Breast epithelium (tissue), 4 donors: ENCODE measurements at regions not wholly inside any gene's neighbourhood (a gene's known extent, or its start where the extent isn't known, plus 50 kb on each side); places are given as distances from the start of the nearest gene placed in this dataset.

ENCODE experiments used
- DNase-seq, 2 donors: peaks; one replicate each; pipeline ENCODE4 v3.0.0-alpha.2; 2019; ENCODE audit warnings: low spot score in 2 of 2
- H3K27ac ChIP-seq, 2 donors: fragments of 200-600 bp; sonication (generic) in 1 of 2; one replicate each; pipeline ENCODE4 v1.5.1; 2016 to 2019; ENCODE audit warnings: mild to moderate bottlenecking in 1 of 2
- H3K27me3 ChIP-seq, 2 donors: fragments of 200-600 bp; sonication (generic) in 1 of 2; one replicate each; pipeline versions ENCODE4 v1.5.1 to v1.6.0; 2017 to 2019; ENCODE audit warnings: control low read depth in 1 of 2, mild to moderate bottlenecking in 1 of 2
- H3K36me3 ChIP-seq: fragments of 200-600 bp; one replicate; pipeline ENCODE4 v1.5.1; 2019
- H3K4me1 ChIP-seq, 2 donors: fragments of 200-600 bp; sonication (generic); one replicate each; pipeline ENCODE4 v1.5.1; 2016 to 2019; ENCODE audit warnings: control low read depth in 1 of 2
- H3K4me3 ChIP-seq, 3 donors: fragments of 200-600 bp; sonication (generic); 1 replicate in 2 of 3; 2 replicates in 1 of 3; pipeline ENCODE4 v1.5.1; 2016 to 2019; ENCODE audit warnings: mild to moderate bottlenecking in 3 of 3, moderate library complexity in 2 of 3
- H3K9me3 ChIP-seq, 2 donors: fragments of 200-600 bp; sonication (generic) in 1 of 2; one replicate each; pipeline ENCODE4 v1.5.1; 2016 to 2019; ENCODE audit warnings: control low read depth in 1 of 2
- POLR2A ChIP-seq: fragments of 450-650 bp; IDR thresholded peaks from one replicate; pipeline ENCODE4 v1.6.1; 2016; ENCODE audit warnings: antibody characterized with exemption, mild to moderate bottlenecking, moderate library complexity
- POLR2AphosphoS5 ChIP-seq, 3 donors: sonication (generic); formaldehyde crosslinking; IDR thresholded peaks; one replicate each; pipeline ENCODE4 v1.6.1; 2017; ENCODE audit warnings: antibody characterized with exemption in 3 of 3
- intact Hi-C: fragments of 100-400 bp; cut with DNase I; formaldehyde crosslinking; loops from one replicate; pipeline ENCODE4 v1.15.1; 2023; ENCODE audit warnings: low total_unique reads
- TF ChIP-seq, protein P1 (sequence below), 3 donors: fragments of 450-650 bp; IDR thresholded peaks; one replicate each; pipeline ENCODE4 v1.5.1; 2016 to 2017; ENCODE audit warnings: antibody characterized with exemption in 3 of 3, mild to moderate bottlenecking in 3 of 3, moderate library complexity in 3 of 3

DNA sequence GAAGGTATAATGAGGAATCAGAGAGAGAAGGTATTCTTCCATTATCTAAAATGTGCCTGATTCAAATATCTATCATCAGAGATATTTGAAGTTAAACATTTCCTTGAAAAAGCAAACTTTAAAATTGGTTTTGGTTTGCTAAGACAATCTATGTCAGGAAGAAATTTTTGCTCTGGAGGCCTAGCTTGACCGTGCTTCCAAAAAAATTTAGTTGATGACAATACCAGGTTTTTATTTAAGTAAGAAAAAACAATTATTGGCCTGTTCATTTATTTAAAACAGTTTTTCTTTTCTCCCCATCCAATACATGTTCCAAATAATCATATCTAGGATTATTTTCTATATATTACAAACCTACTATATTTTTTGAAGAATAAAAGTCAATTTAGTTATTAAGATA lies 75.3 kb downstream of the OTOL1 start:
- DNase-seq: no peak
- Histone ChIP-seq H3K36me3 (no peaks in the 10 kb centered on the region), H3K4me3 (no peak overlapping the region), H3K4me1 (no peaks in the 10 kb centered on the region), H3K27me3 (no peaks in the 10 kb centered on the region), H3K27ac (no peak overlapping the region), H3K9me3 (no peaks in the 10 kb centered on the region)
- intact Hi-C loops: no loop called here
- TF ChIP-seq POLR2AphosphoS5 (IDR thresholded peaks at IDR 0.05): no peak
- TF ChIP-seq, protein P1, sequence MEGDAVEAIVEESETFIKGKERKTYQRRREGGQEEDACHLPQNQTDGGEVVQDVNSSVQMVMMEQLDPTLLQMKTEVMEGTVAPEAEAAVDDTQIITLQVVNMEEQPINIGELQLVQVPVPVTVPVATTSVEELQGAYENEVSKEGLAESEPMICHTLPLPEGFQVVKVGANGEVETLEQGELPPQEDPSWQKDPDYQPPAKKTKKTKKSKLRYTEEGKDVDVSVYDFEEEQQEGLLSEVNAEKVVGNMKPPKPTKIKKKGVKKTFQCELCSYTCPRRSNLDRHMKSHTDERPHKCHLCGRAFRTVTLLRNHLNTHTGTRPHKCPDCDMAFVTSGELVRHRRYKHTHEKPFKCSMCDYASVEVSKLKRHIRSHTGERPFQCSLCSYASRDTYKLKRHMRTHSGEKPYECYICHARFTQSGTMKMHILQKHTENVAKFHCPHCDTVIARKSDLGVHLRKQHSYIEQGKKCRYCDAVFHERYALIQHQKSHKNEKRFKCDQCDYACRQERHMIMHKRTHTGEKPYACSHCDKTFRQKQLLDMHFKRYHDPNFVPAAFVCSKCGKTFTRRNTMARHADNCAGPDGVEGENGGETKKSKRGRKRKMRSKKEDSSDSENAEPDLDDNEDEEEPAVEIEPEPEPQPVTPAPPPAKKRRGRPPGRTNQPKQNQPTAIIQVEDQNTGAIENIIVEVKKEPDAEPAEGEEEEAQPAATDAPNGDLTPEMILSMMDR (IDR thresholded peaks at IDR 0.05): no peak
- TF ChIP-seq POLR2A: no peak

DNA sequence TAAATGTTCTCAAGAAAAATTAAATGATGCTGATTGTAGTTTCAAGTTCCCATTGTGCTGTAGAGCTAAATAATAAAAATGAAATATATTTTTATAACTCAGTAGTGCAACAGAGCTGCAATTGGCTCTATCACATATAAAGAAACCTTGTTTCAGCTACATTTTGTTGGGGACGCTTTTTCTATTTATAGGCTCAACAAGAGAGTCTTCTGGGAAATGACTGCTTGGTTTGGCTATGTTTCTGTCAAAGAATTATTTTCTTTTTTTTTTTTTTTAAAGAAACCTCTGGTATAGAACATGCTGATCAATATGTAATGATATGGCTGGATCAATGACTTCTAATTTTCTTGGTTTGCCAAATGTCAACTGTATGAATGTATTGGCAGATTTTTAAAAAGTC lies 76.5 kb downstream of the OTOL1 start:
- H3K9me3 ChIP-seq: no peaks in the 10 kb centered on the region
- no peak for DNase-seq
- no peaks in the 10 kb centered on the region for H3K4me1 ChIP-seq
- no peak overlapping the region for H3K4me3 ChIP-seq
- H3K36me3 ChIP-seq: no peaks in the 10 kb centered on the region
- H3K27me3 ChIP-seq: no peaks in the 10 kb centered on the region
- no peak overlapping the region for H3K27ac ChIP-seq
- TF ChIP-seq POLR2AphosphoS5 (IDR thresholded peaks at IDR 0.05) (no peak), POLR2A (no peak)
- TF ChIP-seq, protein P1 (IDR thresholded peaks at IDR 0.05): no peak
- intact Hi-C loops: no loop called here

DNA sequence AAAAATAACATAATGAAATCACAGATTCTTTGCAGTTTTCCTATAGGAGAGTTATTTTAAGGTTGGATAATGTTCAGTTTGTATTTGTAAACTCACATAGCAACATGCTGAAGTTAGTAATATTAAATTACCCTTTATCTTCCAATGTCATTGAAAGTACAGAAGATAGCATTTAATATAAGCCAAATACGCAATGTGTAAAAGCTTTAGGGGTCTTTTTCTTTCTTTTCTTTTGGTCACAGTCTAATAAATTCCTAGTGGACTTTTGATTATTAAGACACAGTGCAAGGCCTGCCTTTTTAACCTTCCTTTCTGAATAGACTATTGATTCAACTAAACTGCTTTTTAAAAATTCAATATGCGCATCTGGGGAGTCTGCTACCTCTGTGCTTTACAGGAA lies 79.3 kb downstream of the OTOL1 start:
- TF ChIP-seq, protein P1 (IDR thresholded peaks at IDR 0.05): no peak
- TF ChIP-seq POLR2A (no peak), POLR2AphosphoS5 (IDR thresholded peaks at IDR 0.05) (no peak)
- Histone ChIP-seq H3K27me3 (no peaks in the 10 kb centered on the region), H3K4me1 (no peaks in the 10 kb centered on the region), H3K9me3 (no peaks in the 10 kb centered on the region), H3K36me3 (no peaks in the 10 kb centered on the region), H3K27ac (no peak overlapping the region), H3K4me3 (no peak overlapping the region)
- intact Hi-C loops: no loop called here
- no peak for DNase-seq

DNA sequence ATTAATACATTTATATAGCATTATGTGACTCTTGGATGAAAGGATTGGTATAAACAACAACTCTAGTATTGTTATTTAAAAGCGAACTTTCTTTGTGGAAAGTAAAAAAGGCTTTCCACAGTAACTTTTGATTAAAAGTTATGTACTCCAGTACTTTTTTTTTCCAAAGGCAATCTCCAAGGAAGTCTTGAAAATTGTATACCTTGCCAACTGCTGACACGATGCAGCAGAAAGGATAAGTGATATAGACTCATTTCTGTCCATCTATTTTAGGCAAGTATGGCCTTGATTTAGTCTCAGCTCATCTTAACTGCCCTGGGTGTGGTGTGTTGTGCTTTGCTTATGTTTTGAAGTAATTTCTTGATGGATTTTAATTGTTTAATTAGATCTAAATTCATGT lies 79.7 kb downstream of the OTOL1 start:
- DNase-seq: no peak
- intact Hi-C loops: no loop called here
- no peaks in the 10 kb centered on the region for H3K27me3 ChIP-seq
- no peak overlapping the region for H3K4me3 ChIP-seq
- H3K36me3 ChIP-seq: no peaks in the 10 kb centered on the region
- no peaks in the 10 kb centered on the region for H3K9me3 ChIP-seq
- no peak overlapping the region for H3K27ac ChIP-seq
- no peaks in the 10 kb centered on the region for H3K4me1 ChIP-seq
- no peak for TF ChIP-seq POLR2A
- TF ChIP-seq, protein P1 (IDR thresholded peaks at IDR 0.05): no peak
- no peak for TF ChIP-seq POLR2AphosphoS5 (IDR thresholded peaks at IDR 0.05)

DNA sequence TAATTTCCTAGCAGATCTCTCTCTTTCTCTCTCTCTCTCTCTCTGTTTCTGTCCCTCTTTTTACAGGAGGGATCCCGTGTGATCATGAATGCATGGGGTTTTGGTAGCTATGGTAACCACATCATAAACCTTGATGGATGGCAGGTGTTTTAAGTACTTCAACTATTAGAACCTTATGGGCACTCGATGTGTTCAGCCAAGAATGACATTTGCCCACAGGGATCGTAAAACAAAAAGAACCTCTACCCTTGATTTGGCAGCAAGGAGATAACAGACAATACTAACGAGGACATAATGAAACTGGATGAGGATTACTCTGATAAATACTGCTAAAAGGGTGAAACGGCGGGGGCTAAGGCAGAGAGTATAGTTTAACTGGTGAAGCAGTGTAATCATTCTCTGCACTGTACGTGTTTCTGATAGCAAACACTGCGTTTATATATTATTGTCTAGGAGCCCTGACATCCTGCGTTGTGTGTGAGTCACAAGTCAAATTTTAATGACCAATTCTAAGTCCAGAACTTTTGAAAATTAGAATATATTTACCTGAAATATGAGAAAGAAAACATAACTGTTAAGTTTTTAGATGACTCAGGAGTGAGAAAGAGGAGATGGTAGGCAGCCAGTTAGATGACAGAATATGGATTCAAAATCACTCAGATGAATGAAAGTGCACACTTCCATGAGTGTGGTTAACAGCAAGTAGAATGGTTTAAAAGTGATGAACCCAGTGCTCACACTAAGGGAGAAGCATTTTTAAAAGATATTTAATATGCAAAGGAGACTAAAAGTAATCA lies 80.3 kb downstream of the OTOL1 start:
- H3K27ac ChIP-seq: no peak overlapping the region
- no peak for DNase-seq

More for the DNA sequence above, 80.3 kb downstream of the OTOL1 start:
- H3K4me3 ChIP-seq: no peak overlapping the region
- no peaks in the 10 kb centered on the region for H3K9me3 ChIP-seq
- no peaks in the 10 kb centered on the region for H3K27me3 ChIP-seq
- TF ChIP-seq POLR2AphosphoS5 (IDR thresholded peaks at IDR 0.05) (no peak), POLR2A (no peak)
- TF ChIP-seq, protein P1 (IDR thresholded peaks at IDR 0.05): no peak
- H3K4me1 ChIP-seq: no peaks in the 10 kb centered on the region
- intact Hi-C loops: loop anchor here (1.0 kb wide), 1 partner anchor 22 kb away; no protein-coding TSS in a partner anchor
- no peaks in the 10 kb centered on the region for H3K36me3 ChIP-seq
